HepG2 (cell line): ENCODE measurements at regions not wholly inside any gene's neighbourhood (a gene's known extent, or its start where the extent isn't known, plus 50 kb on each side); places are given as distances from the start of the nearest gene placed in this dataset.

ENCODE experiments used
- AGO1 ChIP-seq: fragments of 200-400 bp; formaldehyde crosslinking; IDR thresholded peaks from 2 replicates; pipeline ENCODE4 v1.6.1; 2017; ENCODE audit warnings: mild to moderate bottlenecking, low read depth, low read length, moderate library complexity; ENCODE audit not compliant: poor library complexity, severe bottlenecking
- BCL6 ChIP-seq: IDR thresholded peaks from 2 replicates; pipeline ENCODE4 v1.6.1; 2016; ENCODE audit warnings: missing genetic modification reagents, missing compliant biosample characterization
- BRCA1 ChIP-seq: sonication (generic); formaldehyde crosslinking; IDR thresholded peaks from 2 replicates; pipeline ENCODE4 v1.4.0; 2020; ENCODE audit warnings: missing genetic modification reagents
- CCAR2 ChIP-seq: fragments of 200-400 bp; formaldehyde crosslinking; optimal IDR thresholded peaks from 2 replicates; pipeline ENCODE3; 2018; ENCODE audit warnings: low read depth, mild to moderate bottlenecking, low read length, moderate library complexity
- CEBPG ChIP-seq: IDR thresholded peaks from 2 replicates; pipeline ENCODE4 v1.6.1; 2016
- E2F5 ChIP-seq: sonication (generic); formaldehyde crosslinking; conservative IDR thresholded peaks from 2 replicates; pipeline ENCODE4 v1.4.0; 2020; ENCODE audit warnings: missing genetic modification reagents
- EP300 ChIP-seq, 3 experiments: sonication (generic) in 1 of 3; formaldehyde crosslinking in 1 of 3; IDR thresholded peaks; 2 replicates each; pipeline versions ENCODE4 v1.5.1 to v1.6.1; 2011 to 2020; ENCODE audit warnings: low read depth in 2 of 3, low read length in 2 of 3, borderline replicate concordance in 1 of 3, improper control_type of control experiment in 1 of 3, mild to moderate bottlenecking in 1 of 3, missing genetic modification reagents in 1 of 3, moderate library complexity in 1 of 3
- FOXA3 ChIP-seq: IDR thresholded peaks from 2 replicates; pipeline ENCODE4 v1.6.1; 2016; ENCODE audit warnings: missing genetic modification reagents, missing compliant biosample characterization
- LRRFIP1 ChIP-seq: sonication (generic); formaldehyde crosslinking; conservative IDR thresholded peaks from 2 replicates; pipeline ENCODE4 v1.4.0; 2020; ENCODE audit warnings: missing genetic modification reagents
- MIXL1 ChIP-seq: IDR thresholded peaks from 2 replicates; pipeline ENCODE4 v1.6.1; 2016
- NFYB ChIP-seq: sonication (generic); formaldehyde crosslinking; IDR thresholded peaks from 2 replicates; pipeline ENCODE4 v1.4.0; 2020; ENCODE audit warnings: missing genetic modification reagents
- NR2F6 ChIP-seq, 2 experiments: IDR thresholded peaks; 2 replicates each; pipeline ENCODE4 v1.6.1; 2016; ENCODE audit warnings: antibody characterized with exemption in 1 of 2, mild to moderate bottlenecking in 1 of 2
- NR3C1 ChIP-seq: sonication (generic); formaldehyde crosslinking; IDR thresholded peaks from 2 replicates; pipeline ENCODE4 v1.4.0; 2020; ENCODE audit warnings: missing genetic modification reagents
- PHF8 ChIP-seq: sonication (generic); formaldehyde crosslinking; IDR thresholded peaks from 2 replicates; pipeline ENCODE4 v1.5.0; 2020; ENCODE audit warnings: missing genetic modification reagents
- TAF15 ChIP-seq: fragments of 200-400 bp; formaldehyde crosslinking; IDR thresholded peaks from one replicate; pipeline ENCODE4 v1.6.1; 2018; ENCODE audit warnings: mild to moderate bottlenecking, low read depth, low read length; ENCODE audit not compliant: poor library complexity, severe bottlenecking
- TERF1 ChIP-seq: sonication (generic); formaldehyde crosslinking; IDR thresholded peaks from 2 replicates; pipeline ENCODE4 v1.8.0; 2022; ENCODE audit warnings: mild to moderate bottlenecking, missing genetic modification reagents, moderate library complexity
- TOPORS ChIP-seq: sonication (generic); formaldehyde crosslinking; IDR thresholded peaks from 2 replicates; pipeline ENCODE4 v1.8.0; 2023; ENCODE audit warnings: mild to moderate bottlenecking, missing genetic modification reagents
- TRAFD1 ChIP-seq: sonication (generic); formaldehyde crosslinking; IDR thresholded peaks from 2 replicates; pipeline ENCODE4 v1.5.1; 2020; ENCODE audit warnings: missing genetic modification reagents, mild to moderate bottlenecking, borderline replicate concordance
- ZBTB14 ChIP-seq: sonication (generic); formaldehyde crosslinking; IDR thresholded peaks from 2 replicates; pipeline ENCODE4 v1.4.0; 2020; ENCODE audit warnings: missing genetic modification reagents
- ZNF292 ChIP-seq: sonication (generic); formaldehyde crosslinking; IDR thresholded peaks from 2 replicates; pipeline ENCODE4 v1.8.1; 2022; ENCODE audit warnings: mild to moderate bottlenecking, low read depth, missing genetic modification reagents, borderline replicate concordance
- ZSCAN22 ChIP-seq: sonication (generic); formaldehyde crosslinking; IDR thresholded peaks from 2 replicates; pipeline ENCODE4 v1.4.0; 2020; ENCODE audit warnings: mild to moderate bottlenecking, missing genetic modification reagents
- ZSCAN30 ChIP-seq: sonication (generic); formaldehyde crosslinking; IDR thresholded peaks from 2 replicates; pipeline ENCODE4 v1.5.0; 2020; ENCODE audit warnings: mild to moderate bottlenecking, missing genetic modification reagents

- no peak for TF ChIP-seq TRAFD1 (CRISPR knock-in tag)
- TF ChIP-seq ZBTB14 (CRISPR knock-in tag): no peak
- no peak for TF ChIP-seq LRRFIP1 (CRISPR knock-in tag)
- TF ChIP-seq NFYB (CRISPR knock-in tag): no peak
- TF ChIP-seq NR2F6 (IDR thresholded peaks at IDR 0.05): peak; percentile 90
- peak; percentile 85 for TF ChIP-seq NR2F6 (CRISPR knock-in tag; IDR thresholded peaks at IDR 0.05)
- no peak for TF ChIP-seq TOPORS (CRISPR knock-in tag)
- TF ChIP-seq MIXL1 (CRISPR knock-in tag): peak; percentile 57; the same call in 1 of the 2 replicates
- TF ChIP-seq BCL6 (CRISPR knock-in tag): no peak
- no peak for TF ChIP-seq ZNF292 (CRISPR knock-in tag)
- peak; percentile 66 for TF ChIP-seq FOXA3 (CRISPR knock-in tag)
- TF ChIP-seq EP300 (IDR thresholded peaks at IDR 0.05; ENCODE audit: low read depth in 2 of 2, low read length in 2 of 2): peak in 1 of 2 experiments; percentile 31; a peak in 1 of 4 replicates
- TF ChIP-seq EP300 (CRISPR knock-in tag; IDR thresholded peaks at IDR 0.05; ENCODE audit: borderline replicate concordance): no peak
- TF ChIP-seq ZSCAN22 (CRISPR knock-in tag): no peak
- peak; percentile 70 for TF ChIP-seq CEBPG
- TF ChIP-seq E2F5 (CRISPR knock-in tag): no peak
- no peak for TF ChIP-seq TAF15
- no peak for TF ChIP-seq TERF1 (CRISPR knock-in tag)
- TF ChIP-seq BRCA1: no peak
- no peak for TF ChIP-seq CCAR2
- TF ChIP-seq PHF8: no peak
- TF ChIP-seq NR3C1 (CRISPR knock-in tag): no peak
- no peak for TF ChIP-seq ZSCAN30
- no peak for TF ChIP-seq AGO1
These were observed 72.0 kb downstream of the CETN3 start (continued) for GRCh38 chr5:90337449-90338052.
